Fibroblast of villous mesenchyme (primary cell): ENCODE measurements at regions not wholly inside any gene's neighbourhood (a gene's known extent, or its start where the extent isn't known, plus 50 kb on each side); places are given as distances from the start of the nearest gene placed in this dataset.

Experiments
- DNase-seq: peaks from one replicate; pipeline ENCODE4 v3.0.0-alpha.2; 2010; ENCODE audit warnings: low read depth
- H3K4me3 ChIP-seq: 2 replicates; pipeline ENCODE4 v1.5.1; 2011; ENCODE audit warnings: low read depth, mild to moderate bottlenecking, low read length
- CTCF ChIP-seq: IDR thresholded peaks from 2 replicates; pipeline ENCODE4 v1.5.1; 2012; ENCODE audit warnings: low read depth, mild to moderate bottlenecking, low read length; ENCODE audit not compliant: insufficient read depth

GRCh38 chrX:5718651-5719050, 510.0 kb downstream of the NLGN4X start:
- no peak overlapping the region for H3K4me3 ChIP-seq
- TF ChIP-seq CTCF, result no peak
- DNase-seq, result no peak

DNA sequence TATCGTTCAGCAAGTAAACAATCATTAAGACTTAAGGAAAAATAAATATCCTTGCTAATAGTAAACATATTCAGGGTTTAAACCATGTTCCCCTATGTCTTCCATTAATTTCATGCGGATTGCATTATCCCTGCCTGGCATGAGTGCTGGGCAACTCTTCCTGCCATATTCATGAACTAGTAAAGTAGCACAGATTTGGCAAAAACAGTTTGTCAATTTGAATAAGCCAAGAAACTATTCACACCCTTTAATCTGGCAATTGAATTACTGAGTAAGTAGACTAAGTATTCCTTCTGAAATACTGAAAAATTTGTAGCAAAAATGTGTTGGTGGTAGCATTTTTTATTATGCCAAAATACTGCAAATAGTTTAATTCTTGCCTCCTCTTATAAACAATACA, 512.0 kb downstream of the NLGN4X start:
- no peak for DNase-seq
- TF ChIP-seq CTCF, result no peak
- no peak overlapping the region for H3K4me3 ChIP-seq

- H3K4me3 ChIP-seq, result no peak overlapping the region
- no peak for TF ChIP-seq CTCF
- DNase-seq, result no peak
Observed at GRCh38 chrX:5708251-5708650, 520.4 kb downstream of the NLGN4X start.

DNA sequence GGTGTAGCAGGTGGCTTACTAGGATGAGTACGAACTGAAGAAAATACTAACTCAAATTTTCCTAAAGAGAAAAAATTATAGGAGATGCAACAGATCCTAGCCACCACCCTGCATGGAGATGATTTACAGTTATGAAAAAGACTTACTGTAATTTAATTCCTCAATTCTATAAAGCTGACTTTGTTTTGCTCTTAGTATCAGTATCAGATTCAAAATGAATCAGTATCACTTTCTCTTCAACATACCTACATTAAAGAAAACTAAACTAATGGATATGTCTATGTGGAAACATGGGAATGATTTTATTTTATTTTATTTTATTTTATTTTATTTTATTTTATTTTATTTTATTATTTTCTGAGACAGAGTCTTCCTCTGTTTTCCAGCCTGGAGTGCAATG, 525.8 kb downstream of the NLGN4X start:
- no peak for DNase-seq
- H3K4me3 ChIP-seq, result no peak overlapping the region
- no peak for TF ChIP-seq CTCF

GRCh38 chrX:5695971-5696370, 532.7 kb downstream of the NLGN4X start:
- no peak for TF ChIP-seq CTCF
- H3K4me3 ChIP-seq, result no peak overlapping the region
- no peak for DNase-seq

- peak; percentile 1 for DNase-seq
- no peak overlapping the region for H3K4me3 ChIP-seq
- TF ChIP-seq CTCF, result no peak
Observed at GRCh38 chrX:5683996-5684395, 544.7 kb downstream of the NLGN4X start.

- DNase-seq, result peak; percentile 12
- H3K4me3 ChIP-seq, result no peak overlapping the region
- TF ChIP-seq CTCF, result peak; percentile 8
Observed at GRCh38 chrX:5681159-5681558, 547.5 kb downstream of the NLGN4X start.
